HEK293T (cell line): ENCODE measurements at regions not wholly inside any gene's neighbourhood (a gene's known extent, or its start where the extent isn't known, plus 50 kb on each side); places are given as distances from the start of the nearest gene placed in this dataset.

Source experiments
- CTCF ChIA-PET: fragments of 350-600 bp; formaldehyde crosslinking; extraction: SDS; loops from one replicate; lab custom pipeline; 2021; ENCODE audit warnings: antibody characterized with exemption, inconsistent platforms; lab: Yijun Ruan, JAX
- POLR2A ChIA-PET: fragments of 350-600 bp; formaldehyde crosslinking; extraction: SDS; loops from one replicate; lab custom pipeline; 2020; ENCODE audit warnings: antibody characterized with exemption, inconsistent platforms; lab: Yijun Ruan, JAX
- DNase-seq: peaks from one replicate; pipeline ENCODE4 v3.0.0; 2012; ENCODE audit warnings: mixed read lengths; ENCODE audit errors: extremely low spot score
- ARNT ChIP-seq: fragments of 450-650 bp; IDR thresholded peaks from 2 replicates; pipeline ENCODE4 v1.6.1; 2017; ENCODE audit warnings: mild to moderate bottlenecking
- BHLHE40 ChIP-seq: fragments of 450-650 bp; IDR thresholded peaks from 2 replicates; pipeline ENCODE4 v1.6.1; 2016; ENCODE audit warnings: mild to moderate bottlenecking, moderate library complexity, borderline replicate concordance
- CTBP1 ChIP-seq: fragments of 450-650 bp; IDR thresholded peaks from 2 replicates; pipeline ENCODE4 v1.6.1; 2016; ENCODE audit warnings: borderline replicate concordance
- ELF4 ChIP-seq: fragments of 450-650 bp; IDR thresholded peaks from 2 replicates; pipeline ENCODE4 v1.6.1; 2017; ENCODE audit warnings: antibody characterized with exemption
- FOXA1 ChIP-seq: fragments of 450-650 bp; IDR thresholded peaks from 2 replicates; pipeline ENCODE4 v1.6.1; 2016; ENCODE audit warnings: mild to moderate bottlenecking
- FOXK2 ChIP-seq: fragments of 450-650 bp; IDR thresholded peaks from 2 replicates; pipeline ENCODE4 v1.6.1; 2016; ENCODE audit warnings: mild to moderate bottlenecking
- FOXM1 ChIP-seq: fragments of 450-650 bp; IDR thresholded peaks from 2 replicates; pipeline ENCODE4 v1.6.1; 2017; ENCODE audit warnings: mild to moderate bottlenecking, borderline replicate concordance
- HDGF ChIP-seq: fragments of 450-650 bp; IDR thresholded peaks from 2 replicates; pipeline ENCODE4 v1.6.1; 2017; ENCODE audit warnings: antibody characterized with exemption, borderline replicate concordance
- L3MBTL2 ChIP-seq: fragments of 450-650 bp; conservative IDR thresholded peaks from 2 replicates; pipeline ENCODE4 v1.6.1; 2016; ENCODE audit warnings: mild to moderate bottlenecking
- LEF1 ChIP-seq: fragments of 450-650 bp; IDR thresholded peaks from 2 replicates; pipeline ENCODE4 v1.6.1; 2017; ENCODE audit warnings: mild to moderate bottlenecking, borderline replicate concordance
- NFRKB ChIP-seq: fragments of 450-650 bp; IDR thresholded peaks from 2 replicates; pipeline ENCODE4 v1.6.1; 2016; ENCODE audit warnings: mild to moderate bottlenecking, moderate library complexity
- PKNOX1 ChIP-seq: fragments of 450-650 bp; IDR thresholded peaks from 2 replicates; pipeline ENCODE4 v1.6.1; 2016
- SP1 ChIP-seq: fragments of 450-650 bp; IDR thresholded peaks from 2 replicates; pipeline ENCODE4 v1.6.1; 2017
- SUZ12 ChIP-seq: fragments of 450-650 bp; IDR thresholded peaks from 2 replicates; pipeline ENCODE4 v1.6.1; 2016; ENCODE audit warnings: mild to moderate bottlenecking
- TARDBP ChIP-seq: fragments of 450-650 bp; IDR thresholded peaks from 2 replicates; pipeline ENCODE4 v1.6.1; 2016
- ZNF384 ChIP-seq: fragments of 450-650 bp; IDR thresholded peaks from 2 replicates; pipeline ENCODE4 v1.6.1; 2016

- no peak for TF ChIP-seq TARDBP
- TF ChIP-seq FOXM1: no peak
- no peak for TF ChIP-seq ZNF384
- TF ChIP-seq ARNT: no peak
- no peak for TF ChIP-seq SUZ12
- TF ChIP-seq FOXK2: no peak
- no peak for DNase-seq
- POLR2A ChIA-PET: no interaction called here
- CTCF ChIA-PET: no interaction called here
Measured at GRCh38 chr7:36066343-36066664, 86.8 kb upstream of the EEPD1 start.

DNA sequence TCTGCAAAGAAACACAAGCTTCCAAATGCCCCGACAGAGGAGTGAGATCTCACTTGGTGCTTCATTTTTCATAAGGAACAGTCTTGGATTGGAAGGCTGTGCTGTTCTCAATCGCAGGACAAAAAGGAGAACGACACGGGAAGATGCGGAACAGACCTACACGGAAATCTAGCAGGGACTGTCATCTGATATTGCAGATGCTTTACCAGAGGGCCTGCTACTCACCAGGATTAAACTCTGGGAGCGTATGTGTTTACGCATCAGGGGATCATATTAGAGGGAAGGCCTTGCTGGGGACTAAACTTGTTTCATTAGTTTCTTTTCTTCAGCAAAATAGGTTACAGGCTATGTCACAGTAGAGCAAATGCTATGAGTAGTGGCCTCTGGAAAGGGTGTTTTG, 82.8 kb upstream of the EEPD1 start:
- CTCF ChIA-PET: interaction anchor here (0.8 kb wide), 1 partner anchor 485 kb away, joined by 3 read pairs; no protein-coding TSS in a partner anchor
- no peak for TF ChIP-seq FOXA1
- TF ChIP-seq SP1: no peak
- TF ChIP-seq PKNOX1: no peak
- TF ChIP-seq FOXM1: no peak
- no peak for TF ChIP-seq L3MBTL2
- no peak for TF ChIP-seq ZNF384
- TF ChIP-seq LEF1: no peak
- no peak for TF ChIP-seq FOXK2
- no peak for TF ChIP-seq ARNT
- TF ChIP-seq HDGF: no peak
- TF ChIP-seq TARDBP: no peak
- no peak for TF ChIP-seq CTBP1
- TF ChIP-seq SUZ12: no peak
- TF ChIP-seq NFRKB: no peak
- no peak for TF ChIP-seq ELF4
- TF ChIP-seq BHLHE40: no peak
- POLR2A ChIA-PET: no interaction called here
- DNase-seq: no peak

- ChIA-PET POLR2A (no interaction called here), CTCF (no interaction called here)
- DNase-seq: no peak
- TF ChIP-seq PKNOX1: no peak
- no peak for TF ChIP-seq FOXM1
- no peak for TF ChIP-seq ELF4
Measured at GRCh38 chr7:36071605-36072004, 81.4 kb upstream of the EEPD1 start.

GRCh38 chr7:36072620-36073019, 80.4 kb upstream of the EEPD1 start:
- no peak for DNase-seq
- ChIA-PET POLR2A (no interaction called here), CTCF (no interaction called here)
- TF ChIP-seq TARDBP (no peak), FOXM1 (no peak), SUZ12 (no peak), FOXK2 (no peak), HDGF (no peak), NFRKB (no peak), CTBP1 (no peak), BHLHE40 (no peak), LEF1 (no peak), PKNOX1 (no peak), ARNT (no peak), SP1 (no peak), ZNF384 (no peak), ELF4 (no peak), L3MBTL2 (no peak), FOXA1 (no peak)

- DNase-seq: no peak
- TF ChIP-seq FOXA1 (no peak), SP1 (no peak), L3MBTL2 (no peak), CTBP1 (no peak), FOXK2 (no peak), TARDBP (no peak), SUZ12 (no peak), LEF1 (no peak), HDGF (no peak), ELF4 (no peak), ARNT (no peak), ZNF384 (no peak), NFRKB (no peak)
- ChIA-PET POLR2A (no interaction called here), CTCF (no interaction called here)
Measured at GRCh38 chr7:36075561-36075960, 77.5 kb upstream of the EEPD1 start.

DNA sequence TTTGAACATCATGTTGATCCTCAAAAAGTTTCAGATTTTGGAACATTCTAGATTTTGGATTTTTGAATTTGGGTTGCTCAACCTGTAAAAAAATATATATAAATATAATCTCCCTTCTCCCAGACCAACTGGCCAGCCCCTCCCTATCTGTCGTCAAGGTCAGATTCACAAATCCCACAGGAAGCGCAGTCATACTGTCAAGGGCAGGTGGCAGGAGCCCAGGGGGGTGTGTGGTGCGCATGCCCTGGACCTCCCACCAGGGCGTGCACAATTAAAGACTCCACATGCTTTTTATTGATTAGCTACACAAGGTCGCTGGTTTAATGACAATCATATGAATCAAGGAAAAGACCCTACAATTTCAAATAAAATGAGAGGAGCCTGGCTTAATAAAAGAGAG, 77.0 kb upstream of the EEPD1 start:
- TF ChIP-seq PKNOX1 (no peak), FOXM1 (no peak), BHLHE40 (no peak), ARNT (no peak), L3MBTL2 (no peak), SUZ12 (no peak), FOXK2 (no peak)
- CTCF ChIA-PET: no interaction called here
- no peak for DNase-seq
- POLR2A ChIA-PET: no interaction called here
